ENCODE measurements at regions not wholly inside any gene's neighbourhood (a gene's known extent, or its start where the extent isn't known, plus 50 kb on each side); places are given as distances from the start of the nearest gene placed in this dataset.

DNA sequence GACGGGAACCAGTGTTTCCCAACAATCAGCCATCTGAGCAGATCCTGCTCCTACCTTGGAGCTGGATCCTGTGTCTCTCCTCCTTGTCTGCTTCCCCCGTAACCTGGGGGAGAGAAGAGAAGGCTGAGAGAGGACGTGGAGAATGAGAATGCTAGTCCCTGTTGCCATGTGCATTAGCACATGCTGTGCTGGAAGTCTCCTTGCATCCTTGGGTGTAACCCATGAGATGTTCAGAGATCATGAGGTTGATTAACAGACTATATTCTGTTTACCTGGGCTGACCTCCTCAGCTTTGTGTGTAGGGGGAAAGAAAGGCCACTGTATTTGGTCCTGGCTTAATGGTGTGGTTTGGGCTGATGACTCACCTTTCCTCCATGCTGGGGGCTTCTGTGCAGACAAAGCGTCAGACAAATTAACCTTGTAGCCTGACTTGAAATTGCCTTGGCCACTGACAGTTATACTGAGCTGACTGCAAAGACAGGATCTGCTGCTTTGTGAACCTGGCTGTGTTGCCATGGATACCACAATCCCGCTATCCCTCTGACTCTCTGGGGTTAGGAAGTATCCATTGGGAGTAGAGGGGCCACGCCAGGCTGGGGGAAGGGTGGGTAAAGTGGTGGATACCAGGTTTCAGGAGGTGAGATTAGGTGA lies 243.7 kb upstream of the CHD6 start (continued):
- TF ChIP-seq, protein P1, sequence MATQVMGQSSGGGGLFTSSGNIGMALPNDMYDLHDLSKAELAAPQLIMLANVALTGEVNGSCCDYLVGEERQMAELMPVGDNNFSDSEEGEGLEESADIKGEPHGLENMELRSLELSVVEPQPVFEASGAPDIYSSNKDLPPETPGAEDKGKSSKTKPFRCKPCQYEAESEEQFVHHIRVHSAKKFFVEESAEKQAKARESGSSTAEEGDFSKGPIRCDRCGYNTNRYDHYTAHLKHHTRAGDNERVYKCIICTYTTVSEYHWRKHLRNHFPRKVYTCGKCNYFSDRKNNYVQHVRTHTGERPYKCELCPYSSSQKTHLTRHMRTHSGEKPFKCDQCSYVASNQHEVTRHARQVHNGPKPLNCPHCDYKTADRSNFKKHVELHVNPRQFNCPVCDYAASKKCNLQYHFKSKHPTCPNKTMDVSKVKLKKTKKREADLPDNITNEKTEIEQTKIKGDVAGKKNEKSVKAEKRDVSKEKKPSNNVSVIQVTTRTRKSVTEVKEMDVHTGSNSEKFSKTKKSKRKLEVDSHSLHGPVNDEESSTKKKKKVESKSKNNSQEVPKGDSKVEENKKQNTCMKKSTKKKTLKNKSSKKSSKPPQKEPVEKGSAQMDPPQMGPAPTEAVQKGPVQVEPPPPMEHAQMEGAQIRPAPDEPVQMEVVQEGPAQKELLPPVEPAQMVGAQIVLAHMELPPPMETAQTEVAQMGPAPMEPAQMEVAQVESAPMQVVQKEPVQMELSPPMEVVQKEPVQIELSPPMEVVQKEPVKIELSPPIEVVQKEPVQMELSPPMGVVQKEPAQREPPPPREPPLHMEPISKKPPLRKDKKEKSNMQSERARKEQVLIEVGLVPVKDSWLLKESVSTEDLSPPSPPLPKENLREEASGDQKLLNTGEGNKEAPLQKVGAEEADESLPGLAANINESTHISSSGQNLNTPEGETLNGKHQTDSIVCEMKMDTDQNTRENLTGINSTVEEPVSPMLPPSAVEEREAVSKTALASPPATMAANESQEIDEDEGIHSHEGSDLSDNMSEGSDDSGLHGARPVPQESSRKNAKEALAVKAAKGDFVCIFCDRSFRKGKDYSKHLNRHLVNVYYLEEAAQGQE (IDR thresholded peaks at IDR 0.05; ENCODE audit: low read depth), result no peak
- TF ChIP-seq MAX (IDR thresholded peaks at IDR 0.05) (no peak), ZFX (IDR thresholded peaks at IDR 0.05) (no peak), CBX3 (IDR thresholded peaks at IDR 0.05; ENCODE audit: low read depth) (no peak), POLR2A (IDR thresholded peaks at IDR 0.05; ENCODE audit: borderline replicate concordance, extremely low read depth, insufficient read depth, insufficient read length) (no peak)

GRCh38 chr20:41854765-41855164 lies 236.6 kb upstream of the CHD6 start:
- ATAC-seq, result no peak
- TF ChIP-seq SIN3A (IDR thresholded peaks at IDR 0.05; ENCODE audit: low read depth) (no peak), POLR2AphosphoS5 (IDR thresholded peaks at IDR 0.05; ENCODE audit: low read depth, low read length) (no peak), ELF1 (IDR thresholded peaks at IDR 0.05; ENCODE audit: borderline replicate concordance, low read depth) (no peak), SP1 (IDR thresholded peaks at IDR 0.05; ENCODE audit: low read depth) (no peak)
- TF ChIP-seq, protein P2, sequence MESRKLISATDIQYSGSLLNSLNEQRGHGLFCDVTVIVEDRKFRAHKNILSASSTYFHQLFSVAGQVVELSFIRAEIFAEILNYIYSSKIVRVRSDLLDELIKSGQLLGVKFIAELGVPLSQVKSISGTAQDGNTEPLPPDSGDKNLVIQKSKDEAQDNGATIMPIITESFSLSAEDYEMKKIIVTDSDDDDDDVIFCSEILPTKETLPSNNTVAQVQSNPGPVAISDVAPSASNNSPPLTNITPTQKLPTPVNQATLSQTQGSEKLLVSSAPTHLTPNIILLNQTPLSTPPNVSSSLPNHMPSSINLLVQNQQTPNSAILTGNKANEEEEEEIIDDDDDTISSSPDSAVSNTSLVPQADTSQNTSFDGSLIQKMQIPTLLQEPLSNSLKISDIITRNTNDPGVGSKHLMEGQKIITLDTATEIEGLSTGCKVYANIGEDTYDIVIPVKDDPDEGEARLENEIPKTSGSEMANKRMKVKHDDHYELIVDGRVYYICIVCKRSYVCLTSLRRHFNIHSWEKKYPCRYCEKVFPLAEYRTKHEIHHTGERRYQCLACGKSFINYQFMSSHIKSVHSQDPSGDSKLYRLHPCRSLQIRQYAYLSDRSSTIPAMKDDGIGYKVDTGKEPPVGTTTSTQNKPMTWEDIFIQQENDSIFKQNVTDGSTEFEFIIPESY (IDR thresholded peaks at IDR 0.05; ENCODE audit: extremely low read depth, insufficient replicate concordance, low read length), result no peak
- POLR2A ChIA-PET, result no interaction called here

More at GRCh38 chr20:41854765-41855164, 236.6 kb upstream of the CHD6 start:
- RAD21 ChIA-PET (ENCODE audit: low non-redundant PET in 1 of 2, low total read pairs in 2 of 2, uncharacterized antibody in 2 of 2, unreplicated experiment in 2 of 2), result no interaction called here
- intact Hi-C loops (cut with micrococcal nuclease), result no loop called here
- Histone ChIP-seq H2AFZ (ENCODE audit: low read depth, low read length, poor library complexity, severe bottlenecking) (no peak overlapping the region), H3K9me3 (ENCODE audit: control insufficient read depth in 1 of 2, insufficient read depth in 1 of 2, low read depth in 1 of 2, low read length in 2 of 2) (no peaks in the 10 kb centered on the region), H3K27me3 (ENCODE audit: insufficient read depth, low read length) (no peaks in the 10 kb centered on the region), H3K9ac (ENCODE audit: low read length) (no peak overlapping the region), H3K4me1 (ENCODE audit: control insufficient read depth in 1 of 2, insufficient read depth in 2 of 2, low read length in 2 of 2) (no peaks in the 10 kb centered on the region), H3K79me2 (ENCODE audit: insufficient read depth, low read length) (no peaks in the 10 kb centered on the region), H3K27ac (ENCODE audit: low read depth, low read length) (no peak overlapping the region), H3K4me3 (replicated peaks in 1 of 2; ENCODE audit: low read depth in 1 of 2, low read length in 2 of 2) (no peak overlapping the region), H3K36me3 (ENCODE audit: control insufficient read depth in 1 of 2, insufficient read depth in 2 of 2, low read length in 2 of 2) (no peaks in the 10 kb centered on the region), H3K9me2 (ENCODE audit: insufficient read depth) (no peaks in the 10 kb centered on the region), H4K20me1 (ENCODE audit: insufficient read depth) (no peaks in the 10 kb centered on the region), H3K4me2 (ENCODE audit: low read length) (no peak overlapping the region)
- CTCF ChIA-PET, result no interaction called here
- no peak for DNase-seq (ENCODE audit: low read depth, low spot score)
- no TSS peak for BruUV-seq (replicated peaks)
